ENCODE measurements at regions not wholly inside any gene's neighbourhood (a gene's known extent, or its start where the extent isn't known, plus 50 kb on each side); places are given as distances from the start of the nearest gene placed in this dataset.
"Not testable (repeated sequence)": the region's sequence is repeated elsewhere in the genome, so short reads cannot be mapped to it uniquely, and the experiment has no call there.

GRCh38 chr2:236417150-236417549, 152.5 kb upstream of the ACKR3 start:
- no peak for DNase-seq

- DNase-seq = no peak
These were observed 139.0 kb upstream of the ACKR3 start for GRCh38 chr2:236430584-236430983.

- no peak for DNase-seq
These were observed 135.0 kb upstream of the ACKR3 start for GRCh38 chr2:236434593-236434992.

- DNase-seq = no peak
These were observed 129.3 kb upstream of the ACKR3 start for GRCh38 chr2:236440110-236440881.

GRCh38 chr2:236444187-236444586, 125.4 kb upstream of the ACKR3 start:
- DNase-seq = no peak

GRCh38 chr2:236445678-236446077, 123.9 kb upstream of the ACKR3 start:
- DNase-seq = no peak

- DNase-seq = no peak
These were observed 123.1 kb upstream of the ACKR3 start for GRCh38 chr2:236446521-236446920.

GRCh38 chr2:236449167-236449761, 120.4 kb upstream of the ACKR3 start:
- no peak for DNase-seq

- DNase-seq = no peak
These were observed 117.4 kb upstream of the ACKR3 start for GRCh38 chr2:236452238-236452637.

- DNase-seq = no peak
These were observed 115.5 kb upstream of the ACKR3 start for GRCh38 chr2:236454076-236454475.

- no peak for DNase-seq
These were observed 110.2 kb upstream of the ACKR3 start for GRCh38 chr2:236459393-236459792.

- DNase-seq = no peak
These were observed 105.5 kb upstream of the ACKR3 start for GRCh38 chr2:236464140-236464539.

GRCh38 chr2:236472720-236473495, 96.7 kb upstream of the ACKR3 start:
- no peak for DNase-seq

- no peak for DNase-seq
These were observed 95.9 kb upstream of the ACKR3 start for GRCh38 chr2:236473691-236474090.

GRCh38 chr2:236479814-236480213, 89.8 kb upstream of the ACKR3 start:
- no peak for DNase-seq

- no peak for DNase-seq
These were observed 86.5 kb upstream of the ACKR3 start for GRCh38 chr2:236483102-236483501.

GRCh38 chr2:236485519-236485918, 84.1 kb upstream of the ACKR3 start:
- DNase-seq = no peak

GRCh38 chr2:236489083-236489482, 80.5 kb upstream of the ACKR3 start:
- DNase-seq = not testable (repeated sequence)

GRCh38 chr2:236489895-236490404, 79.7 kb upstream of the ACKR3 start:
- no peak for DNase-seq

- DNase-seq = no peak
These were observed 73.3 kb upstream of the ACKR3 start for GRCh38 chr2:236496340-236496739.

- DNase-seq = no peak
These were observed 71.3 kb upstream of the ACKR3 start for GRCh38 chr2:236498369-236498768.

GRCh38 chr2:236499691-236500578, 69.7 kb upstream of the ACKR3 start:
- DNase-seq = no peak

GRCh38 chr2:236501026-236501425, 68.6 kb upstream of the ACKR3 start:
- no peak for DNase-seq
